GM12874 (cell line): ENCODE measurements at regions not wholly inside any gene's neighbourhood (a gene's known extent, or its start where the extent isn't known, plus 50 kb on each side); places are given as distances from the start of the nearest gene placed in this dataset.

ENCODE experiments used
- TF ChIP-seq, protein P1 (sequence below): IDR thresholded peaks from 2 replicates; pipeline ENCODE4 v1.5.1; 2011; ENCODE audit warnings: low read depth, mild to moderate bottlenecking, control low read depth, low read length, moderate library complexity; ENCODE audit not compliant: insufficient read depth

DNA sequence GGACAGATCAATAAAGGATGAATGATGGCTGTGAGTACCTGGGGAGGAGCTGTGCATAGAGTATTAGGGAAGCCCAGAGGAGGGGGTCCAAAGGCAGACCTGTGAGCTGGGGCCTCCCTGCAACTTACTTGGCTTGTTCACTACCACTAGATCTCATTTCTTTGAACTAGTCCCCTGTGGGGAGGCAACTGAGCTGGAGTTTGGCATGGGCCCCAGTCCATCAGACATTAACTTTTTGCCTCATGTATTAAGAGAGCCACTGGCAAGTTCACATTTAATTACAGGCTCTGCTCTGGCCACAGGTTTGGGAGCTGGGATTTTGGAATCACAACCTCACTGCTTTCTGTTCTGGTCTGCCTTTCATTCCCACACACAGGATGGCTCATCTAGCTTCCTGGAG is 254.1 kb downstream of the PRL start:
- TF ChIP-seq, protein P1, sequence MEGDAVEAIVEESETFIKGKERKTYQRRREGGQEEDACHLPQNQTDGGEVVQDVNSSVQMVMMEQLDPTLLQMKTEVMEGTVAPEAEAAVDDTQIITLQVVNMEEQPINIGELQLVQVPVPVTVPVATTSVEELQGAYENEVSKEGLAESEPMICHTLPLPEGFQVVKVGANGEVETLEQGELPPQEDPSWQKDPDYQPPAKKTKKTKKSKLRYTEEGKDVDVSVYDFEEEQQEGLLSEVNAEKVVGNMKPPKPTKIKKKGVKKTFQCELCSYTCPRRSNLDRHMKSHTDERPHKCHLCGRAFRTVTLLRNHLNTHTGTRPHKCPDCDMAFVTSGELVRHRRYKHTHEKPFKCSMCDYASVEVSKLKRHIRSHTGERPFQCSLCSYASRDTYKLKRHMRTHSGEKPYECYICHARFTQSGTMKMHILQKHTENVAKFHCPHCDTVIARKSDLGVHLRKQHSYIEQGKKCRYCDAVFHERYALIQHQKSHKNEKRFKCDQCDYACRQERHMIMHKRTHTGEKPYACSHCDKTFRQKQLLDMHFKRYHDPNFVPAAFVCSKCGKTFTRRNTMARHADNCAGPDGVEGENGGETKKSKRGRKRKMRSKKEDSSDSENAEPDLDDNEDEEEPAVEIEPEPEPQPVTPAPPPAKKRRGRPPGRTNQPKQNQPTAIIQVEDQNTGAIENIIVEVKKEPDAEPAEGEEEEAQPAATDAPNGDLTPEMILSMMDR: no peak

GRCh38 chr6:22043284-22043962 is 253.4 kb downstream of the PRL start:
- TF ChIP-seq, protein P1: no peak

- TF ChIP-seq, protein P1: no peak
Measured at GRCh38 chr6:22045261-22045912, 251.4 kb downstream of the PRL start.

GRCh38 chr6:22049002-22049401 is 247.8 kb downstream of the PRL start:
- TF ChIP-seq, protein P1: no peak

DNA sequence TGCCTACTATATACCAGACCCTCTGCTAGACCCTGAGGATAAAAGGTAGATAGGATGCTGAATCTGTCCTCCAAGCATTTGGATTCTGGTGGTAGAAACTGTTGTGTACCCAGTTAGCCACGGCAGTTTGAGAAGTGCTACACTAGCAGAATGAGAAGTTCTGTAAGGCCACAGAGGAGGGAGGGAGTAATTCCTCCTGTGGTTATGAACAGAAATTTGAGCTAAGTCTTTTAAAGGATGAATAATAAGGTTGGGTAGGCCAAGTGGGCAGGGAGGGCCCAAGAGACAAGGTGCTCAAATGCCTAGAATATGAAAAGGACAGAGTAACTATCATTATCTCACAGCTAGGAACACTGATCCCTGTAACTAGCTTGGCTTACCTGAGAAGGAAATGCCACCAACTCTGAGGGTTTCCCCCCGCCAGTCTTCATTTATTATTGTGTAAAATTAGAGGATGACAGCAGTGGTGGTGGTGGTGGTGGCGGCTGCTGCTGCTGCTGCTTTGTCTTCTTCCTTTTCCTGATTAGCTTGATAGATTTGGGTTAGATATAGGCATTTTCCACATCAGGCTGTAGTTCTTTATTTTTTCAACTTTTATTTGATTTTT is 243.3 kb downstream of the PRL start:
- TF ChIP-seq, protein P1: no peak

GRCh38 chr6:22056398-22056797 is 240.4 kb downstream of the PRL start:
- TF ChIP-seq, protein P1: no peak

GRCh38 chr6:22057962-22058361 is 238.9 kb downstream of the PRL start:
- TF ChIP-seq, protein P1: no peak
